Endothelial cell of umbilical vein (primary cell): ENCODE measurements at regions not wholly inside any gene's neighbourhood (a gene's known extent, or its start where the extent isn't known, plus 50 kb on each side); places are given as distances from the start of the nearest gene placed in this dataset.

Source experiments
- BruUV-seq: library from RNA; stranded (reverse); fragments of 400-500 nt; replicated peaks from 2 replicates; lab custom pipeline; 2021; lab: Mats Ljungman, UMichigan
- CTCF ChIA-PET: fragments of 300-600, 350-600 bp; sonication (Branson Sonifier 250); formaldehyde crosslinking; loops from one replicate; lab custom pipeline; 2021; ENCODE audit warnings: antibody characterized with exemption, inconsistent platforms; lab: Charles Lee
- POLR2A ChIA-PET: fragments of 300-600, 350-600 bp; sonication (Branson Sonifier 250); formaldehyde crosslinking; loops from one replicate; lab custom pipeline; 2021; ENCODE audit warnings: antibody characterized with exemption, inconsistent platforms; lab: Charles Lee
- DNase-seq: peaks from one replicate; pipeline ENCODE4 v3.0.0-alpha.2; 2011; ENCODE audit warnings: low read depth, low spot score
- FAIRE-seq: peaks from 2 replicates; lab custom pipeline; 2011; peaks lifted over from hg19 to GRCh38; lab: Jason Lieb, UNC
- H2AFZ ChIP-seq: 2 replicates; pipeline ENCODE4 v1.6.0; 2012; ENCODE audit warnings: low read depth, low read length, control low read depth, inconsistent platforms
- H3K27ac ChIP-seq: 2 replicates; pipeline ENCODE4 v1.5.1; 2011; ENCODE audit warnings: low read depth, mild to moderate bottlenecking, control low read depth, low read length, moderate library complexity; ENCODE audit not compliant: insufficient read depth
- H3K27me3 ChIP-seq, 2 experiments: 2 replicates each; pipeline versions ENCODE4 v1.6.0 to v1.6.1; 2011; ENCODE audit warnings: low read length in 2 of 2, mixed read lengths in 1 of 2; ENCODE audit not compliant: control insufficient read depth in 2 of 2, insufficient read depth in 2 of 2
- H3K36me3 ChIP-seq, 2 experiments: 2 replicates in 1 of 2; 3 replicates in 1 of 2; pipeline ENCODE4 v1.5.1; 2011; ENCODE audit warnings: low read length in 2 of 2, mild to moderate bottlenecking in 1 of 2, moderate library complexity in 1 of 2; ENCODE audit not compliant: control insufficient read depth in 2 of 2, insufficient read depth in 2 of 2; ENCODE audit errors: extremely low read depth in 1 of 2
- H3K4me1 ChIP-seq: 3 replicates; pipeline ENCODE4 v1.5.1; 2011; ENCODE audit warnings: mild to moderate bottlenecking, low read length; ENCODE audit not compliant: control insufficient read depth, insufficient read depth; ENCODE audit errors: extremely low read depth
- H3K4me2 ChIP-seq: 2 replicates; pipeline ENCODE4 v1.6.1; 2011; ENCODE audit warnings: low read length, control low read depth, mixed read lengths; ENCODE audit not compliant: insufficient read depth
- H3K4me3 ChIP-seq, 3 experiments: fragments of 200-600 bp in 1 of 3; sonication (generic), shearing (Covaris generic) in 1 of 3; replicated peaks in 1 of 3; 2 replicates each; pipeline ENCODE4 v1.5.1; 2011 to 2016; ENCODE audit warnings: control low read depth in 3 of 3, low read length in 3 of 3, mild to moderate bottlenecking in 2 of 3, inconsistent platforms in 1 of 3, low read depth in 1 of 3, moderate library complexity in 1 of 3; ENCODE audit not compliant: insufficient read depth in 1 of 3
- H3K79me2 ChIP-seq: 2 replicates; pipeline ENCODE4 v1.6.0; 2012; ENCODE audit warnings: low read length, inconsistent platforms; ENCODE audit not compliant: control insufficient read depth, insufficient read depth
- H3K9ac ChIP-seq: replicated peaks from 2 replicates; pipeline ENCODE3; 2011; ENCODE audit warnings: low read length, control low read depth; ENCODE audit not compliant: insufficient read depth; ENCODE audit errors: extremely low read depth
- H3K9me1 ChIP-seq: replicated peaks from 3 replicates; pipeline ENCODE4 v1.6.0; 2011; ENCODE audit warnings: mild to moderate bottlenecking, low read length; ENCODE audit not compliant: control insufficient read depth, insufficient read depth; ENCODE audit errors: extremely low read depth
- H3K9me3 ChIP-seq: replicated peaks from 2 replicates; pipeline ENCODE4 v1.5.1; 2012; ENCODE audit warnings: low read length, inconsistent platforms; ENCODE audit not compliant: control insufficient read depth, insufficient read depth
- H4K20me1 ChIP-seq: replicated peaks from 2 replicates; pipeline ENCODE3; 2011; ENCODE audit warnings: mild to moderate bottlenecking, low read length; ENCODE audit not compliant: control insufficient read depth, insufficient read depth; ENCODE audit errors: extremely low read depth
- CTCF ChIP-seq, 2 donors: IDR thresholded peaks; 1 replicate in 1 of 2; 2 replicates in 1 of 2; pipeline ENCODE4 v1.5.1; 2011; ENCODE audit warnings: low read length in 2 of 2, mild to moderate bottlenecking in 2 of 2, moderate library complexity in 2 of 2, control low read depth in 1 of 2, inconsistent platforms in 1 of 2, low read depth in 1 of 2; ENCODE audit not compliant: insufficient read depth in 1 of 2; ENCODE audit errors: extremely low read depth in 1 of 2
- EZH2 ChIP-seq: IDR thresholded peaks from 2 replicates; pipeline ENCODE4 v1.6.1; 2012; ENCODE audit warnings: borderline replicate concordance, low read depth, mild to moderate bottlenecking, moderate library complexity, low read length, inconsistent platforms; ENCODE audit not compliant: severe bottlenecking
- FOS ChIP-seq: IDR thresholded peaks from 2 replicates; pipeline ENCODE4 v1.6.1; 2011; ENCODE audit warnings: mild to moderate bottlenecking, low read length, moderate library complexity, borderline replicate concordance; ENCODE audit not compliant: insufficient read depth
- GATA2 ChIP-seq: IDR thresholded peaks from 2 replicates; pipeline ENCODE4 v1.7.0; 2011; ENCODE audit warnings: low read depth, mild to moderate bottlenecking, moderate library complexity, mixed read lengths, low read length; ENCODE audit not compliant: insufficient read length, insufficient read depth
- JUN ChIP-seq: IDR thresholded peaks from 2 replicates; pipeline ENCODE4 v1.6.1; 2011; ENCODE audit warnings: borderline replicate concordance, low read depth; ENCODE audit not compliant: insufficient read length, insufficient read depth
- MYC ChIP-seq: IDR thresholded peaks from one replicate; pipeline ENCODE4 v1.6.1; 2011; ENCODE audit warnings: mild to moderate bottlenecking, low read depth, low read length
- POLR2A ChIP-seq: IDR thresholded peaks from 2 replicates; pipeline ENCODE4 v1.6.1; 2012; ENCODE audit warnings: low read depth, mild to moderate bottlenecking, control low read depth, low read length
- POLR2AphosphoS5 ChIP-seq: IDR thresholded peaks from 2 replicates; pipeline ENCODE4 v1.6.1; 2012; ENCODE audit warnings: low read depth, mild to moderate bottlenecking, control low read depth, low read length, moderate library complexity; ENCODE audit not compliant: insufficient read depth
- dilution Hi-C: fragments of 300-500 bp; cut with MboI; formaldehyde crosslinking; loops from one replicate; pipeline ENCODE4 v1.15.0; 2019; ENCODE audit warnings: low sequenced_read_pairs; ENCODE audit not compliant: extremely low pct_ligation_motif_present
- intact Hi-C: fragments of 100-400 bp; cut with micrococcal nuclease; formaldehyde crosslinking; loops from one replicate; pipeline ENCODE4 v1.10.0; 2022
- TF ChIP-seq, protein P1 (sequence below): IDR thresholded peaks from 2 replicates; pipeline ENCODE4 v1.6.1; 2011; ENCODE audit not compliant: insufficient read depth, insufficient read length

DNA sequence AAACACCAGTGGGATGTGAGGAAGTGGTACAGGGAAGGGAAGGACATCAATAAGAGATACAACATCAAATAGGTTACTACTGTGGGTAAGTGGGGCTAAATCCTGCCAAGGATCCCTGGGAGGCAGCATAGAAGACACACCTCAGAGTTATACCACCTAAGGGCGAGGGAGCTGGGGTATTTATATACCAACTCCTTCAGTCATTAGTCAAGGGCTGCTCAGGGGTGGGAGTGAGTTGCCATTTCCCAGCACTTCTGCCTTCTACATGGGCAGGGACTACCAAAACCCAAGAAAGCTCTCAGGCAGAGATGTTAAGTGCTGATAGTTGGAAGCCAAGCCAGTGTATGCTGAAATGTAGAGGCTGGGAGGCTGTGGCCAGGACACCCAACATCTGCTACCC, 57.5 kb upstream of the MARCHF10 start:
- POLR2A ChIA-PET: no interaction called here
- no TSS peak for BruUV-seq
- CTCF ChIA-PET: no interaction called here
- no peaks in the 10 kb centered on the region for H4K20me1 ChIP-seq
- no peak for DNase-seq
- no peak for FAIRE-seq
- H3K27ac ChIP-seq: no peak overlapping the region
- intact Hi-C loops (no loop called here), dilution Hi-C loops (no loop called here)
- no peak overlapping the region for H2AFZ ChIP-seq
- H3K9me3 ChIP-seq: no peaks in the 10 kb centered on the region
- H3K9me1 ChIP-seq: no peaks in the 10 kb centered on the region
- peaks cover 5 to 16% of the 10 kb centered on the region in 2 experiments for H3K27me3 ChIP-seq
- H3K4me3 ChIP-seq: no peak overlapping the region
- H3K79me2 ChIP-seq: no peaks in the 10 kb centered on the region
- no peaks in the 10 kb centered on the region for H3K4me1 ChIP-seq
- H3K9ac ChIP-seq: no peak overlapping the region
- H3K36me3 ChIP-seq: no peaks in the 10 kb centered on the region
- H3K4me2 ChIP-seq: no peak overlapping the region
- TF ChIP-seq, protein P1, sequence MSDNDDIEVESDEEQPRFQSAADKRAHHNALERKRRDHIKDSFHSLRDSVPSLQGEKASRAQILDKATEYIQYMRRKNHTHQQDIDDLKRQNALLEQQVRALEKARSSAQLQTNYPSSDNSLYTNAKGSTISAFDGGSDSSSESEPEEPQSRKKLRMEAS: no peak
- TF ChIP-seq FOS: no peak
- TF ChIP-seq POLR2AphosphoS5: no peak
- TF ChIP-seq MYC: no peak
- TF ChIP-seq JUN: no peak
- TF ChIP-seq EZH2: no peak
- TF ChIP-seq POLR2A: no peak
- TF ChIP-seq CTCF (IDR thresholded peaks at IDR 0.05; ENCODE audit: extremely low read depth in 1 of 2, insufficient read depth in 1 of 2, low read depth in 1 of 2, low read length in 2 of 2): no peak
- TF ChIP-seq GATA2: no peak
